HEK293T (cell line): ENCODE measurements at regions not wholly inside any gene's neighbourhood (a gene's known extent, or its start where the extent isn't known, plus 50 kb on each side); places are given as distances from the start of the nearest gene placed in this dataset.

ENCODE experiments used
- CTCF ChIA-PET: fragments of 350-600 bp; formaldehyde crosslinking; extraction: SDS; loops from one replicate; lab custom pipeline; 2021; ENCODE audit warnings: antibody characterized with exemption, inconsistent platforms; lab: Yijun Ruan, JAX
- POLR2A ChIA-PET: fragments of 350-600 bp; formaldehyde crosslinking; extraction: SDS; loops from one replicate; lab custom pipeline; 2020; ENCODE audit warnings: antibody characterized with exemption, inconsistent platforms; lab: Yijun Ruan, JAX
- DNase-seq: peaks from one replicate; pipeline ENCODE4 v3.0.0; 2012; ENCODE audit warnings: mixed read lengths; ENCODE audit errors: extremely low spot score
- ARNT ChIP-seq: fragments of 450-650 bp; IDR thresholded peaks from 2 replicates; pipeline ENCODE4 v1.6.1; 2017; ENCODE audit warnings: mild to moderate bottlenecking
- BHLHE40 ChIP-seq: fragments of 450-650 bp; IDR thresholded peaks from 2 replicates; pipeline ENCODE4 v1.6.1; 2016; ENCODE audit warnings: mild to moderate bottlenecking, moderate library complexity, borderline replicate concordance
- CTBP1 ChIP-seq: fragments of 450-650 bp; IDR thresholded peaks from 2 replicates; pipeline ENCODE4 v1.6.1; 2016; ENCODE audit warnings: borderline replicate concordance
- ELF4 ChIP-seq: fragments of 450-650 bp; IDR thresholded peaks from 2 replicates; pipeline ENCODE4 v1.6.1; 2017; ENCODE audit warnings: antibody characterized with exemption
- FOXA1 ChIP-seq: fragments of 450-650 bp; IDR thresholded peaks from 2 replicates; pipeline ENCODE4 v1.6.1; 2016; ENCODE audit warnings: mild to moderate bottlenecking
- FOXK2 ChIP-seq: fragments of 450-650 bp; IDR thresholded peaks from 2 replicates; pipeline ENCODE4 v1.6.1; 2016; ENCODE audit warnings: mild to moderate bottlenecking
- FOXM1 ChIP-seq: fragments of 450-650 bp; IDR thresholded peaks from 2 replicates; pipeline ENCODE4 v1.6.1; 2017; ENCODE audit warnings: mild to moderate bottlenecking, borderline replicate concordance
- HDGF ChIP-seq: fragments of 450-650 bp; IDR thresholded peaks from 2 replicates; pipeline ENCODE4 v1.6.1; 2017; ENCODE audit warnings: antibody characterized with exemption, borderline replicate concordance
- L3MBTL2 ChIP-seq: fragments of 450-650 bp; conservative IDR thresholded peaks from 2 replicates; pipeline ENCODE4 v1.6.1; 2016; ENCODE audit warnings: mild to moderate bottlenecking
- LEF1 ChIP-seq: fragments of 450-650 bp; IDR thresholded peaks from 2 replicates; pipeline ENCODE4 v1.6.1; 2017; ENCODE audit warnings: mild to moderate bottlenecking, borderline replicate concordance
- NFRKB ChIP-seq: fragments of 450-650 bp; IDR thresholded peaks from 2 replicates; pipeline ENCODE4 v1.6.1; 2016; ENCODE audit warnings: mild to moderate bottlenecking, moderate library complexity
- PKNOX1 ChIP-seq: fragments of 450-650 bp; IDR thresholded peaks from 2 replicates; pipeline ENCODE4 v1.6.1; 2016
- SP1 ChIP-seq: fragments of 450-650 bp; IDR thresholded peaks from 2 replicates; pipeline ENCODE4 v1.6.1; 2017
- SUZ12 ChIP-seq: fragments of 450-650 bp; IDR thresholded peaks from 2 replicates; pipeline ENCODE4 v1.6.1; 2016; ENCODE audit warnings: mild to moderate bottlenecking
- TARDBP ChIP-seq: fragments of 450-650 bp; IDR thresholded peaks from 2 replicates; pipeline ENCODE4 v1.6.1; 2016
- ZNF384 ChIP-seq: fragments of 450-650 bp; IDR thresholded peaks from 2 replicates; pipeline ENCODE4 v1.6.1; 2016

DNA sequence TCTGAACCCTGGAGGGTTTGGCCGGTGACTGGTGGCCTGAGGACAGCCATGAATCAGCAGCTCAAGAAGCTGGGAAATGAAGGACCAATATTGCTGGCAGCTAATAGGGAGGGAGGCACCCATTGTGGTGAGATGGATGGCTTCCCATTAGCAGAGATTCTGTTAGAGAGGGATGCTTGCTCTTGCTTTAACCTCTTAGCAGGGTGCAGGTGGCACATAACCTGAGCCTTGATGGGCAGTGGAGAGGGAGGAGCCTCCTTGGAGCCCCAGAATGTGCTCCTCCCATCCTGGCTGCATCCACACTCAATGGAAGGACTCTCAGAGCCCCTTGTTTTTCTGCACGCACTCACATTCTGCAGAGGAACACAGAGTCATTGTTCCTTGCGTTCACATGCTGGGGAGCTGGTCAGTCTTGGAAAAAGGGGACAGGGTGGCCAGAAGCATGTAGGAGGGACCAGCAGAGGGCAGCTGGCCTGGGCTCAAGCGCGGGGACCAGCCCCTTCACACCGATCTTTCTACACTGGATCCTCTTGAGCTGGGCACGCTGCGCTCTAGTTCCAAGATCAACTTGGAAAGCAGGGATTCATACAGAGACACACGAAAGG lies 161.8 kb downstream of the MED10 start:
- no peak for TF ChIP-seq FOXM1
- TF ChIP-seq ARNT: no peak
- no peak for TF ChIP-seq PKNOX1
- TF ChIP-seq ZNF384: no peak
- CTCF ChIA-PET: no interaction called here

DNA sequence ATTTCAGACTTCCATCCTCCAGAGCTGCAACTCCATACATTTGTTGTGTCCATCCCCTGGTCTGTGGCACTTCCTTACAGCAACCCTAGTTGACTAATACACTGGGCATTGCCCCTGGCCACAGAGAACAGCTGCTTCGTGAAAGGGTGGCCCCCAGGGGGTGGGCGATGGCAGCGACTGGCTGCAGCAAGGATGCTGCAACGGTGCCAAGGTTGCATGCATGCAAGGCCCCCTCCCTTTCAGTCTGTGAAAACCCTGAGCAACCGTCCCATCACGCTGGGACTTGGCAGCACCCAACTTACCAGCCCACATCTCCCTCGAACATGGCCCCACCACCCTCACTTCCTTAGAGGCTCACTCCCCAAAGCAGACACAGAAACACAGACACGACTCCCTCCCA lies 162.5 kb downstream of the MED10 start:
- TF ChIP-seq PKNOX1: no peak
- TF ChIP-seq LEF1: no peak
- TF ChIP-seq FOXM1: no peak
- no peak for TF ChIP-seq TARDBP
- TF ChIP-seq FOXK2: no peak
- TF ChIP-seq NFRKB: no peak
- no peak for TF ChIP-seq ZNF384
- TF ChIP-seq FOXA1: no peak
- TF ChIP-seq BHLHE40: no peak
- no peak for TF ChIP-seq HDGF
- no peak for TF ChIP-seq ELF4
- no peak for TF ChIP-seq SUZ12
- no peak for TF ChIP-seq L3MBTL2
- no peak for TF ChIP-seq CTBP1
- TF ChIP-seq ARNT: no peak
- no peak for TF ChIP-seq SP1
- no peak for DNase-seq
- POLR2A ChIA-PET: no interaction called here
- CTCF ChIA-PET: no interaction called here

More for the DNA sequence above, 161.8 kb downstream of the MED10 start:
- no peak for DNase-seq
- POLR2A ChIA-PET: no interaction called here

DNA sequence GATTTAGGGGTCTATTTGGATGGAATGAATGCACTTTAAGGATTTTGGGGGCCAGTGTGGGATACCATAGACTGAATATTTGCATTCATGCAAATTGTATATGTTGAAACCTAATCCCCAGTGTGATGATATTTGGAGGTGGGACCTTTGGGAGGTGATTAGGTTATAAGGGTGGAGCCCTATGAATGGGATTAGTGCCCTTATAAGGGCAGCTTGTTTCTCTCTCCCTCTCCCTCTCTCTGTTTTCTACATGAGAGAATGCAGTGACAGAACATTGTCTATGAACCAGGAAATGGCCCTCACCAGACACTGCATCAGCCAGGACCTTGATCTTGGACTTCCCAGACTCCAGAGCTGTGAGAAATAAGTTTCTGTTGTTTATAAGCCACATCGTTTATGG lies 166.1 kb downstream of the MED10 start:
- POLR2A ChIA-PET: no interaction called here
- TF ChIP-seq ZNF384 (no peak), CTBP1 (no peak), FOXK2 (no peak), PKNOX1 (no peak), BHLHE40 (no peak), SP1 (no peak), L3MBTL2 (no peak), ELF4 (no peak), TARDBP (no peak), SUZ12 (no peak), FOXM1 (no peak), FOXA1 (no peak), LEF1 (no peak), ARNT (no peak), HDGF (no peak), NFRKB (no peak)
- CTCF ChIA-PET: no interaction called here
- no peak for DNase-seq

DNA sequence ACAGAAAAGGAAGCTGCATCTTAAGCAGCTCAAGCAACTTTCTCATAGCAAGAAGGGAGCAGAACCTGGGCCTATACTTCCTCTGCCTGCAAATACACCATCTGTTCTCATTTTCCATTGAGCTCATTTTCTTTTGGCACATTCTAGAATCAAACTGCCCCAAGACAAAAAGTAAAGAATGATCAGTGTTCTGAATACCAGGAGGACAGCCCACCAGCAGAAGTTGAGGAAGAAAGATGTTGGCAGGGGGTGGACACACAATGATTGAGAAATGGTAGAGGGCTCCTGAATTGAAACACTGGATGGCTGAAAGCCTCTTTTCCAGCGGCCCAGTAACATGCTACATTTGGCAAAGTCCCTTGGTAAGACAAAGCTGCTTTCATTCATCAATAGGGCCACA lies 171.8 kb downstream of the MED10 start:
- no peak for TF ChIP-seq ARNT
- TF ChIP-seq FOXA1: no peak
- TF ChIP-seq LEF1: no peak
- no peak for TF ChIP-seq HDGF
- no peak for TF ChIP-seq PKNOX1
- DNase-seq: no peak
- ChIA-PET CTCF (no interaction called here), POLR2A (no interaction called here)

GRCh38 chr5:6202968-6203365 lies 175.4 kb downstream of the MED10 start:
- DNase-seq: no peak
- ChIA-PET POLR2A (no interaction called here), CTCF (no interaction called here)
- TF ChIP-seq SP1 (no peak), FOXK2 (no peak), CTBP1 (no peak), ELF4 (no peak), LEF1 (no peak)

- no peak for DNase-seq
- CTCF ChIA-PET: no interaction called here
- no peak for TF ChIP-seq HDGF
- no peak for TF ChIP-seq FOXA1
- TF ChIP-seq ELF4: no peak
- no peak for TF ChIP-seq CTBP1
- no peak for TF ChIP-seq ARNT
- no peak for TF ChIP-seq BHLHE40
- TF ChIP-seq NFRKB: no peak
- no peak for TF ChIP-seq LEF1
- TF ChIP-seq SUZ12: no peak
- TF ChIP-seq FOXM1: no peak
- no peak for TF ChIP-seq TARDBP
- TF ChIP-seq ZNF384: no peak
- TF ChIP-seq FOXK2: no peak
- no peak for TF ChIP-seq L3MBTL2
- no peak for TF ChIP-seq SP1
- no peak for TF ChIP-seq PKNOX1
- POLR2A ChIA-PET: no interaction called here
These were observed 176.0 kb downstream of the MED10 start for GRCh38 chr5:6202149-6202967.
